Activated CD8-positive, alpha-beta T cell treated with anti-CD3 and anti-CD28 coated beads for 36 hours (primary cell): ENCODE measurements at regions not wholly inside any gene's neighbourhood (a gene's known extent, or its start where the extent isn't known, plus 50 kb on each side); places are given as distances from the start of the nearest gene placed in this dataset.

ENCODE experiments used
- ATAC-seq: fragments of 200-7000 bp; cut with Tn5 transposase; one replicate; pipeline ENCODE4 v1.10.0; 2021; ENCODE audit warnings: mild to moderate bottlenecking, moderate library complexity
- CTCF ChIA-PET: fragments of 350-600 bp; sonication (Branson Sonifier 250); formaldehyde crosslinking; loops from one replicate; lab custom pipeline; 2021; ENCODE audit warnings: antibody characterized with exemption; lab: Charles Lee
- POLR2A ChIA-PET: fragments of 350-600 bp; sonication (Branson Sonifier 250); formaldehyde crosslinking; loops from one replicate; lab custom pipeline; 2021; ENCODE audit warnings: antibody characterized with exemption; lab: Charles Lee
- DNase-seq: peaks from one replicate; pipeline ENCODE4 v3.0.0-alpha.2; 2020
- H3K27ac Mint-ChIP-seq: one replicate; pipeline ENCODE4 v1.8.0; 2021; ENCODE audit warnings: mild to moderate bottlenecking, mixed read lengths
- H3K27me3 Mint-ChIP-seq: one replicate; pipeline ENCODE4 v1.8.0; 2021; ENCODE audit warnings: mixed read lengths
- H3K36me3 Mint-ChIP-seq: one replicate; pipeline ENCODE4 v1.8.0; 2021; ENCODE audit warnings: low read depth, mixed read lengths
- H3K4me1 Mint-ChIP-seq: one replicate; pipeline ENCODE4 v1.8.0; 2021; ENCODE audit warnings: low read depth, mixed read lengths
- H3K4me3 Mint-ChIP-seq: one replicate; pipeline ENCODE4 v1.8.0; 2021; ENCODE audit warnings: mild to moderate bottlenecking, moderate library complexity, mixed read lengths
- H3K9me3 Mint-ChIP-seq: one replicate; pipeline ENCODE4 v1.8.0; 2021; ENCODE audit warnings: mixed read lengths
- intact Hi-C: fragments of 100-400 bp; cut with micrococcal nuclease; formaldehyde crosslinking; loops from one replicate; pipeline ENCODE4 v1.10.0; 2022
- TF ChIP-seq, protein P1 (sequence below): fragments of 200-600 bp; IDR thresholded peaks from one replicate; pipeline ENCODE4 v1.8.0; 2022; ENCODE audit warnings: antibody characterized with exemption, mild to moderate bottlenecking

DNA sequence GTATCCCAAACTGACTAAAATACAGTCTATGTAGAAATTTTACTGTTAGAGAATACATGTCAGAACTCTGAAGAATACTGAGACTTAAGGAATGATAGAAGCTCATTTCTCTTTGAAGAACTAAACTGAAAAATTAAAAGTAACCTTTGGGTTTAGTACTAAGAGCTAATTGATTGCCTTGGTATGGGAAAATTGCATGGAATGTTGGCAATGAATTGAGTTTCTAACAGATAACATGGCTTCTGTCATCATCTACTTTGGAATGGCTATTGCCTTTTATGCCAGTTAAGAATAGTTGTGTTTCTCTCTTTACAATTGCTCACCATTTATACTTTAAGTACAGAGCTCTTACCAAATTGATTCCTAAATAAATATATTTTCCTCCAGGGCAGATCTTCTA lies 308.8 kb upstream of the SYT1 start:
- Mint-ChIP-seq H3K36me3 (no peaks in the 10 kb centered on the region), H3K27ac (no peak overlapping the region), H3K4me3 (no peak overlapping the region), H3K4me1 (no peaks in the 10 kb centered on the region), H3K27me3 (no peaks in the 10 kb centered on the region), H3K9me3 (peaks cover 2% of the 10 kb centered on the region)
- DNase-seq (no peak), ATAC-seq (no peak)
- CTCF ChIA-PET, result no interaction called here
- POLR2A ChIA-PET, result no interaction called here
- intact Hi-C loops, result no loop called here
- TF ChIP-seq, protein P1, sequence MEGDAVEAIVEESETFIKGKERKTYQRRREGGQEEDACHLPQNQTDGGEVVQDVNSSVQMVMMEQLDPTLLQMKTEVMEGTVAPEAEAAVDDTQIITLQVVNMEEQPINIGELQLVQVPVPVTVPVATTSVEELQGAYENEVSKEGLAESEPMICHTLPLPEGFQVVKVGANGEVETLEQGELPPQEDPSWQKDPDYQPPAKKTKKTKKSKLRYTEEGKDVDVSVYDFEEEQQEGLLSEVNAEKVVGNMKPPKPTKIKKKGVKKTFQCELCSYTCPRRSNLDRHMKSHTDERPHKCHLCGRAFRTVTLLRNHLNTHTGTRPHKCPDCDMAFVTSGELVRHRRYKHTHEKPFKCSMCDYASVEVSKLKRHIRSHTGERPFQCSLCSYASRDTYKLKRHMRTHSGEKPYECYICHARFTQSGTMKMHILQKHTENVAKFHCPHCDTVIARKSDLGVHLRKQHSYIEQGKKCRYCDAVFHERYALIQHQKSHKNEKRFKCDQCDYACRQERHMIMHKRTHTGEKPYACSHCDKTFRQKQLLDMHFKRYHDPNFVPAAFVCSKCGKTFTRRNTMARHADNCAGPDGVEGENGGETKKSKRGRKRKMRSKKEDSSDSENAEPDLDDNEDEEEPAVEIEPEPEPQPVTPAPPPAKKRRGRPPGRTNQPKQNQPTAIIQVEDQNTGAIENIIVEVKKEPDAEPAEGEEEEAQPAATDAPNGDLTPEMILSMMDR, result no peak

DNA sequence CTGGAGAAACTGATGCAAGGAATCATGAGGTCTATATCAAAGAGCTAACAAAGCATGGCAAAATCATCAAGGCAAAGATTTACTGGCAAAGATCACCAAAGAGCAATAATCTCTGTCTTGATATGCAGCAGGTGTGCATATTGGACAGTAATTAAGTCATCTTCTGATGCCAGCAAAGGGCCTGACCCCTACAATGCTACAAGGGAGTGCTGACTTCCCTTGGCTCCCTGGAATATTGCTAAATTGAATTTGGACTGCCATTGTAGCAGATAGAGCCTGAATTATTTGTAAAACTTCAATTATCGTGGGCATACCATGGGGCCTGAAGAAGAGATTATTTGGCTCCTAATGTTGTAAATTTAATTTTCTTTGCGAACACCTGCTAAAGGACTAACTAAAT lies 307.9 kb upstream of the SYT1 start:
- TF ChIP-seq, protein P1, result no peak

DNA sequence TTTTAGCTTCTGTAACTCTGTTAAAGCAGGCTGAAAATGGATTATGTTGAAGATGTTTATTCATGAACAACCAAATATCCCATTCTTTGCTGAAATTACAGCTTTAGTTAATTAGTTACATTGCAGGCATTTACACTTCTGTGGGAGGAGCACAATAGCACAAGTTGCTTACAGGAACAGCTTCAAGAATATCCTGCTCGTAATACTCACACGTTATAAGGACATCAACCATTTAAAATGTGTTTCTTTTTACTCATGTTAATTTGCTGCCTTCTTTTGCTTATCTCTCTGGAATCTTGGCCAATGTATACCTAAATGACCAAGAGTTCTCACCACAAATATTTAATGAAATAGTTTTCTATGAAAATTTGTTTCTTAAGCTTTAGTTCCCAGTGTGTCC lies 305.2 kb upstream of the SYT1 start:
- no peaks in the 10 kb centered on the region for H3K27me3 Mint-ChIP-seq
- no peak overlapping the region for H3K27ac Mint-ChIP-seq
- ChIA-PET POLR2A (no interaction called here), CTCF (interaction anchor here (0.8 kb wide), 1 partner anchor 25 kb away, joined by 3 read pairs; no protein-coding TSS in a partner anchor)
- ATAC-seq (no peak), DNase-seq (no peak)
- H3K4me3 Mint-ChIP-seq, result no peak overlapping the region
- intact Hi-C loops, result no loop called here
- no peaks in the 10 kb centered on the region for H3K36me3 Mint-ChIP-seq
- TF ChIP-seq, protein P1, result no peak
- H3K4me1 Mint-ChIP-seq, result no peaks in the 10 kb centered on the region
- peaks cover 6% of the 10 kb centered on the region for H3K9me3 Mint-ChIP-seq

More for the DNA sequence above, 307.9 kb upstream of the SYT1 start:
- H3K4me3 Mint-ChIP-seq, result no peak overlapping the region
- DNase-seq (no peak), ATAC-seq (no peak)
- peaks cover 2% of the 10 kb centered on the region for H3K9me3 Mint-ChIP-seq
- H3K27ac Mint-ChIP-seq, result no peak overlapping the region
- no peaks in the 10 kb centered on the region for H3K4me1 Mint-ChIP-seq
- intact Hi-C loops, result no loop called here
- H3K36me3 Mint-ChIP-seq, result no peaks in the 10 kb centered on the region
- H3K27me3 Mint-ChIP-seq, result no peaks in the 10 kb centered on the region
- ChIA-PET POLR2A (no interaction called here), CTCF (no interaction called here)

DNA sequence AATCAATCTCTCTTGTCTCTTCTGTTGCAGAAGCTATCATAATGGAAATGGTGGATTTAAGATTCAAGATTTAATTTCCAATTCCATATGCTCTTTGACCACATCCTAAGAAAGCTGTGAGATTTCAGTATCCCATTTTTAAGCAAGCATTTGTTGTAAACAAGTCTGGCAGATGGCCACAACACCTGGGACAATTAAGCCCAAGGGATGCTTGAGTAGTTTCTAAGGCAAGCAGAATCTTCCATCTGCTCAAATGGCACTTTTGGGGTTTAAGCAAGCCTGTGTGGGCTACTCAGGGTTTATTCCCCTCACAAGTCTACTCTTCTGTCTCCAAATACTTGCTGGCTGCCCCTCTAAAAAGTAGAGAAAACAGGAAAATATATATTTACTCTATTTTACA lies 304.7 kb upstream of the SYT1 start:
- H3K36me3 Mint-ChIP-seq, result no peaks in the 10 kb centered on the region
- no peaks in the 10 kb centered on the region for H3K27me3 Mint-ChIP-seq
- ATAC-seq (no peak), DNase-seq (no peak)
- ChIA-PET CTCF (interaction anchor here (0.6 kb wide), 1 partner anchor 20 kb away, joined by 3 read pairs; no protein-coding TSS in a partner anchor), POLR2A (no interaction called here)
- H3K4me1 Mint-ChIP-seq, result no peaks in the 10 kb centered on the region
- intact Hi-C loops, result no loop called here
- H3K9me3 Mint-ChIP-seq, result peaks cover 6% of the 10 kb centered on the region
- no peak overlapping the region for H3K27ac Mint-ChIP-seq
- H3K4me3 Mint-ChIP-seq, result no peak overlapping the region
- TF ChIP-seq, protein P1, result no peak

DNA sequence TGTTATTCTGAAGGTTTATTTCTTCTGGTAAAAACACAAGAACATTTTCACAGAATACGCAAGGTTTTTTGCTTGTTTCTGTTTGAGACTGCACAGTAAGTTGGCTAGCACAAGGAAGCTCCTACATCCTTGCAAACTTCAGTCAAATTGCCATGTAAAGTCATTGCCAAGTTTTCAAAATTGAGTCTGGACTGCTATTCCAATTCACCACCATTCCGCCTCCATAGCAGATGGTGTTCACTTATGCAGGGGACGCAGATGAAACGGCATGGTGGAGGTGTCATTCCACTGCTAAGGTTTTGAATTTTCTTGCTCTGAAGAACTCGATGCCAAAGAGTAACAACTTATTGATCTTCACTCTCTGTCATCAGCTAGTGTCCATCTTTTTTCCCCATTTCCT lies 303.9 kb upstream of the SYT1 start:
- Mint-ChIP-seq H3K4me3 (no peak overlapping the region), H3K27ac (no peak overlapping the region), H3K4me1 (no peaks in the 10 kb centered on the region), H3K36me3 (no peaks in the 10 kb centered on the region), H3K27me3 (no peaks in the 10 kb centered on the region), H3K9me3 (peaks cover 6% of the 10 kb centered on the region)
- POLR2A ChIA-PET, result no interaction called here
- no peak for ATAC-seq
- CTCF ChIA-PET, result no interaction called here
- TF ChIP-seq, protein P1, result no peak
- intact Hi-C loops, result no loop called here
- no peak for DNase-seq
